Breast epithelium (tissue), 4 donors: ENCODE measurements at regions not wholly inside any gene's neighbourhood (a gene's known extent, or its start where the extent isn't known, plus 50 kb on each side); places are given as distances from the start of the nearest gene placed in this dataset.
"Not testable (repeated sequence)": the region's sequence is repeated elsewhere in the genome, so short reads cannot be mapped to it uniquely, and the experiment has no call there.

Experiments
- DNase-seq, 2 donors: peaks; one replicate each; pipeline ENCODE4 v3.0.0-alpha.2; 2019; ENCODE audit warnings: low spot score in 2 of 2
- H3K27ac ChIP-seq, 2 donors: fragments of 200-600 bp; sonication (generic) in 1 of 2; one replicate each; pipeline ENCODE4 v1.5.1; 2016 to 2019; ENCODE audit warnings: mild to moderate bottlenecking in 1 of 2
- H3K27me3 ChIP-seq, 2 donors: fragments of 200-600 bp; sonication (generic) in 1 of 2; one replicate each; pipeline versions ENCODE4 v1.5.1 to v1.6.0; 2017 to 2019; ENCODE audit warnings: control low read depth in 1 of 2, mild to moderate bottlenecking in 1 of 2
- H3K36me3 ChIP-seq: fragments of 200-600 bp; one replicate; pipeline ENCODE4 v1.5.1; 2019
- H3K4me1 ChIP-seq, 2 donors: fragments of 200-600 bp; sonication (generic); one replicate each; pipeline ENCODE4 v1.5.1; 2016 to 2019; ENCODE audit warnings: control low read depth in 1 of 2
- H3K4me3 ChIP-seq, 3 donors: fragments of 200-600 bp; sonication (generic); 1 replicate in 2 of 3; 2 replicates in 1 of 3; pipeline ENCODE4 v1.5.1; 2016 to 2019; ENCODE audit warnings: mild to moderate bottlenecking in 3 of 3, moderate library complexity in 2 of 3
- H3K9me3 ChIP-seq, 2 donors: fragments of 200-600 bp; sonication (generic) in 1 of 2; one replicate each; pipeline ENCODE4 v1.5.1; 2016 to 2019; ENCODE audit warnings: control low read depth in 1 of 2
- POLR2A ChIP-seq: fragments of 450-650 bp; IDR thresholded peaks from one replicate; pipeline ENCODE4 v1.6.1; 2016; ENCODE audit warnings: antibody characterized with exemption, mild to moderate bottlenecking, moderate library complexity
- POLR2AphosphoS5 ChIP-seq, 3 donors: sonication (generic); formaldehyde crosslinking; IDR thresholded peaks; one replicate each; pipeline ENCODE4 v1.6.1; 2017; ENCODE audit warnings: antibody characterized with exemption in 3 of 3
- intact Hi-C: fragments of 100-400 bp; cut with DNase I; formaldehyde crosslinking; loops from one replicate; pipeline ENCODE4 v1.15.1; 2023; ENCODE audit warnings: low total_unique reads
- TF ChIP-seq, protein P1 (sequence below), 3 donors: fragments of 450-650 bp; IDR thresholded peaks; one replicate each; pipeline ENCODE4 v1.5.1; 2016 to 2017; ENCODE audit warnings: antibody characterized with exemption in 3 of 3, mild to moderate bottlenecking in 3 of 3, moderate library complexity in 3 of 3

- intact Hi-C loops = no loop called here
- Histone ChIP-seq H3K27me3 (no peaks in the 10 kb centered on the region), H3K4me1 (peaks cover 10 to 18% of the 10 kb centered on the region in 2 donors), H3K27ac (peak overlapping the region; percentile 93 to 97), H3K36me3 (no peaks in the 10 kb centered on the region), H3K9me3 (no peaks in the 10 kb centered on the region), H3K4me3 (no peak overlapping the region)
- DNase-seq = no peak
- TF ChIP-seq POLR2AphosphoS5 (IDR thresholded peaks at IDR 0.05) = no peak
- TF ChIP-seq POLR2A = no peak
- TF ChIP-seq, protein P1, sequence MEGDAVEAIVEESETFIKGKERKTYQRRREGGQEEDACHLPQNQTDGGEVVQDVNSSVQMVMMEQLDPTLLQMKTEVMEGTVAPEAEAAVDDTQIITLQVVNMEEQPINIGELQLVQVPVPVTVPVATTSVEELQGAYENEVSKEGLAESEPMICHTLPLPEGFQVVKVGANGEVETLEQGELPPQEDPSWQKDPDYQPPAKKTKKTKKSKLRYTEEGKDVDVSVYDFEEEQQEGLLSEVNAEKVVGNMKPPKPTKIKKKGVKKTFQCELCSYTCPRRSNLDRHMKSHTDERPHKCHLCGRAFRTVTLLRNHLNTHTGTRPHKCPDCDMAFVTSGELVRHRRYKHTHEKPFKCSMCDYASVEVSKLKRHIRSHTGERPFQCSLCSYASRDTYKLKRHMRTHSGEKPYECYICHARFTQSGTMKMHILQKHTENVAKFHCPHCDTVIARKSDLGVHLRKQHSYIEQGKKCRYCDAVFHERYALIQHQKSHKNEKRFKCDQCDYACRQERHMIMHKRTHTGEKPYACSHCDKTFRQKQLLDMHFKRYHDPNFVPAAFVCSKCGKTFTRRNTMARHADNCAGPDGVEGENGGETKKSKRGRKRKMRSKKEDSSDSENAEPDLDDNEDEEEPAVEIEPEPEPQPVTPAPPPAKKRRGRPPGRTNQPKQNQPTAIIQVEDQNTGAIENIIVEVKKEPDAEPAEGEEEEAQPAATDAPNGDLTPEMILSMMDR (IDR thresholded peaks at IDR 0.05) = no peak
Measured at GRCh38 chr2:231644426-231644825, 51.8 kb downstream of the TEX44 start.

DNA sequence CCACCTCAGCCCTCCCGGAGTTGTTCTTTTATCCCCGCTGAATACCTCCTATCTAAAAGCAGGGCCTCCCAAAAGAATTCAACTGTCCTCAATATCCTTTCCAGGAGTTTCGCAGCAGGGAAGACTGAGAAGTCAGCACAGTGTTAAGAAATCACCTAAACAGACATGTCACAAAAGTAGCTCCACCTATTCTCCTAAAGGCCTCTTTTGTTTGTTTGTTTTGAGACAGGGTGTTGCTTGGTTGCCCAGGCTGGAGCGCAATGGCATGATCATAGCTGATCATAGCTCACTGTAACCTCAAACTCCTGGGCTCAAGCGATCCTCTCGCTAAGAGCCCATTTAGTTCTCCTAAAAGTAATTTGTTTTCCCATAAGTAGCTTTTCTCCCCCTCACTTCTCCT is 53.8 kb downstream of the TEX44 start:
- H3K4me3 ChIP-seq = no peak overlapping the region
- H3K4me1 ChIP-seq = peaks cover 7 to 18% of the 10 kb centered on the region in 2 donors
- H3K36me3 ChIP-seq = no peaks in the 10 kb centered on the region
- H3K27ac ChIP-seq = peak overlapping the region; percentile 38 to 57
- H3K27me3 ChIP-seq = no peaks in the 10 kb centered on the region
- peak in 1 of 3 donors; percentile 10 for TF ChIP-seq POLR2AphosphoS5 (IDR thresholded peaks at IDR 0.05)
- TF ChIP-seq, protein P1 (IDR thresholded peaks at IDR 0.05) = no peak
- TF ChIP-seq POLR2A = no peak
- DNase-seq = no peak
- intact Hi-C loops = no loop called here
- H3K9me3 ChIP-seq = no peaks in the 10 kb centered on the region

DNA sequence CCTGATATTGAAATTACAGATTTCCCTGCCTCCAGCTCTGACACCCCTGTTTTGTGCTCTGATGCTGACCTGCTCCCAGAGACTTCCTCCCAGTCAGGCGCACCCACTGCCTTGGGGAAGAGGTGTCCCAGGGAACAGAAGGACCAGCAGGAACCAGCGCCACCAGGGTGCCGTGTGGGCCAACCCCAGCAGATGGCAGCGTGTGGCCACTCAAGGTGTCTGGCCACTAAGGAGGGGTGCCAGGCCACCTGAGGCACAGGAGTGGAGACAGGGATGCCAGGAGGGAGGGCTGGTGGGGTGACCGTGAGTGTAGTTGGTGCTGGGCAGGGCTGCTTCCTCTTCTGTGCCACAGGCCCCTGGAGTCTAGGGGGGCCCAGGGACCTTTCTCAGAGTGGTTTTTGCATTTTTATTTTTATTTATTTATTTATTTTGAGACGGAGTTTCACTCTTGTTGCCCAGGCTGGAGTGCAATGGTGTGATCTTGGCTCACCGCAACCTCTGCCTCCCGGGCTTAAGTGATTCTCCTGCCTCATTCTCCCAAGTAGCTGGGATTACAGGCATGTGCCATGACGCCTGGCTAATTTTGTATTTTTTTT is 56.0 kb downstream of the TEX44 start:
- peak; percentile 81 to 92 for DNase-seq
- Histone ChIP-seq H3K4me3 (no peak overlapping the region), H3K36me3 (no peaks in the 10 kb centered on the region), H3K4me1 (peaks cover under 1 to 10% of the 10 kb centered on the region in 2 donors), H3K27ac (no peak overlapping the region), H3K9me3 (no peaks in the 10 kb centered on the region), H3K27me3 (no peaks in the 10 kb centered on the region)
- intact Hi-C loops = no loop called here
- TF ChIP-seq, protein P1 (IDR thresholded peaks at IDR 0.05) = peak in 2 of 3 donors; percentile 82 to 87
- TF ChIP-seq POLR2A (no peak), POLR2AphosphoS5 (IDR thresholded peaks at IDR 0.05) (peak in 2 of 3 donors; percentile 26 to 61)

- H3K9me3 ChIP-seq, H3K4me3 ChIP-seq, H3K27ac ChIP-seq, H3K4me1 ChIP-seq, DNase-seq, intact Hi-C loops, H3K36me3 ChIP-seq, H3K27me3 ChIP-seq: not testable (repeated sequence)
Measured at GRCh38 chr2:231651561-231651960, 56.8 kb upstream of the PTMA start.

DNA sequence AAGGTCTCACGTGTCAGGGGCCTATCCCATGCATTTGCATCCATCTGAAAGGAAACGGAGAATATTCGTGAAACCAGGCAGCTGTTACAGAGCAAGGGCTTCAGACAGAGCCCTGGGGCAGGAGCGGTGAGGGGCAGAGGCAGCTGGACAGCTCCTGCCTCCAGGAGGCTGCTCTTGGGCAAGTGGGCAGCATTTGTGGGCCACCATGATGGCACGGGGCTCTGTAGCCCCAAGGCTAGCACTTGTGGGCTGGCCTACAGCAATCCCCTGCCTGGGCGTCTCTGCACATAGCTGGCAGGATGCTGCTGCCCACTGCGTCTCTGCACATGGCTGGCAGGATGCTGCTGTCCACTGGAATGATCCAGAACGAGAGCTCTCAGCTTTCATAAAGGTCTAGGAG is 52.8 kb upstream of the PTMA start:
- intact Hi-C loops = no loop called here
- Histone ChIP-seq H3K9me3 (no peaks in the 10 kb centered on the region), H3K36me3 (no peaks in the 10 kb centered on the region), H3K4me1 (no peaks in the 10 kb centered on the region), H3K4me3 (no peak overlapping the region), H3K27ac (no peak overlapping the region), H3K27me3 (no peaks in the 10 kb centered on the region)
- TF ChIP-seq POLR2AphosphoS5 (IDR thresholded peaks at IDR 0.05) = no peak
- TF ChIP-seq POLR2A = no peak
- TF ChIP-seq, protein P1 (IDR thresholded peaks at IDR 0.05) = no peak
- no peak for DNase-seq

GRCh38 chr2:231655894-231656293 is 52.4 kb upstream of the PTMA start:
- Histone ChIP-seq H3K27ac (no peak overlapping the region), H3K27me3 (no peaks in the 10 kb centered on the region), H3K4me1 (no peaks in the 10 kb centered on the region), H3K36me3 (no peaks in the 10 kb centered on the region), H3K9me3 (no peaks in the 10 kb centered on the region), H3K4me3 (no peak overlapping the region)
- no peak for DNase-seq
- no peak for TF ChIP-seq POLR2AphosphoS5 (IDR thresholded peaks at IDR 0.05)
- TF ChIP-seq, protein P1 (IDR thresholded peaks at IDR 0.05) = no peak
- TF ChIP-seq POLR2A = no peak
- intact Hi-C loops = no loop called here
